ENCODE measurements at regions not wholly inside any gene's neighbourhood (a gene's known extent, or its start where the extent isn't known, plus 50 kb on each side); places are given as distances from the start of the nearest gene placed in this dataset.

- TF ChIP-seq, protein P1, sequence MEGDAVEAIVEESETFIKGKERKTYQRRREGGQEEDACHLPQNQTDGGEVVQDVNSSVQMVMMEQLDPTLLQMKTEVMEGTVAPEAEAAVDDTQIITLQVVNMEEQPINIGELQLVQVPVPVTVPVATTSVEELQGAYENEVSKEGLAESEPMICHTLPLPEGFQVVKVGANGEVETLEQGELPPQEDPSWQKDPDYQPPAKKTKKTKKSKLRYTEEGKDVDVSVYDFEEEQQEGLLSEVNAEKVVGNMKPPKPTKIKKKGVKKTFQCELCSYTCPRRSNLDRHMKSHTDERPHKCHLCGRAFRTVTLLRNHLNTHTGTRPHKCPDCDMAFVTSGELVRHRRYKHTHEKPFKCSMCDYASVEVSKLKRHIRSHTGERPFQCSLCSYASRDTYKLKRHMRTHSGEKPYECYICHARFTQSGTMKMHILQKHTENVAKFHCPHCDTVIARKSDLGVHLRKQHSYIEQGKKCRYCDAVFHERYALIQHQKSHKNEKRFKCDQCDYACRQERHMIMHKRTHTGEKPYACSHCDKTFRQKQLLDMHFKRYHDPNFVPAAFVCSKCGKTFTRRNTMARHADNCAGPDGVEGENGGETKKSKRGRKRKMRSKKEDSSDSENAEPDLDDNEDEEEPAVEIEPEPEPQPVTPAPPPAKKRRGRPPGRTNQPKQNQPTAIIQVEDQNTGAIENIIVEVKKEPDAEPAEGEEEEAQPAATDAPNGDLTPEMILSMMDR (IDR thresholded peaks at IDR 0.05), result no peak
- TF ChIP-seq EP300 (IDR thresholded peaks at IDR 0.05; ENCODE audit: low read depth), result no peak
- TF ChIP-seq POLR2AphosphoS5 (IDR thresholded peaks at IDR 0.05), result no peak
- TF ChIP-seq POLR2A (IDR thresholded peaks at IDR 0.05), result no peak
Measured at GRCh38 chr9:106621313-106622163, 241.4 kb upstream of the ZNF462 start.
